Stomach smooth muscle (tissue), 2 donors: ENCODE measurements at regions not wholly inside any gene's neighbourhood (a gene's known extent, or its start where the extent isn't known, plus 50 kb on each side); places are given as distances from the start of the nearest gene placed in this dataset.

Experiments
- H3K27ac ChIP-seq: one replicate; pipeline ENCODE4 v1.7.0; 2013; ENCODE audit warnings: mild to moderate bottlenecking, low read length, inconsistent platforms
- H3K27me3 ChIP-seq, 2 donors: one replicate each; pipeline ENCODE4 v1.7.0; 2013; ENCODE audit warnings: low read length in 2 of 2; ENCODE audit not compliant: insufficient read depth in 2 of 2, control insufficient read depth in 1 of 2
- H3K36me3 ChIP-seq, 2 donors: one replicate each; pipeline ENCODE4 v1.7.0; 2013; ENCODE audit warnings: low read length in 2 of 2; ENCODE audit not compliant: control insufficient read depth in 2 of 2, insufficient read depth in 2 of 2
- H3K4me1 ChIP-seq: one replicate; pipeline ENCODE4 v1.7.0; 2013; ENCODE audit warnings: low read length; ENCODE audit not compliant: control insufficient read depth, insufficient read depth
- H3K4me3 ChIP-seq, 2 donors: one replicate each; pipeline ENCODE4 v1.7.0; 2013; ENCODE audit warnings: low read length in 2 of 2
- H3K9ac ChIP-seq, 2 donors: one replicate each; pipeline ENCODE4 v1.7.0; 2013; ENCODE audit warnings: low read length in 2 of 2, mild to moderate bottlenecking in 1 of 2
- H3K9me3 ChIP-seq, 2 donors: one replicate each; pipeline ENCODE4 v1.7.0; 2013; ENCODE audit warnings: low read length in 2 of 2; ENCODE audit not compliant: control insufficient read depth in 2 of 2
- donor health status: healthy.
- donor health status: Pancreatic carcinoma.

DNA sequence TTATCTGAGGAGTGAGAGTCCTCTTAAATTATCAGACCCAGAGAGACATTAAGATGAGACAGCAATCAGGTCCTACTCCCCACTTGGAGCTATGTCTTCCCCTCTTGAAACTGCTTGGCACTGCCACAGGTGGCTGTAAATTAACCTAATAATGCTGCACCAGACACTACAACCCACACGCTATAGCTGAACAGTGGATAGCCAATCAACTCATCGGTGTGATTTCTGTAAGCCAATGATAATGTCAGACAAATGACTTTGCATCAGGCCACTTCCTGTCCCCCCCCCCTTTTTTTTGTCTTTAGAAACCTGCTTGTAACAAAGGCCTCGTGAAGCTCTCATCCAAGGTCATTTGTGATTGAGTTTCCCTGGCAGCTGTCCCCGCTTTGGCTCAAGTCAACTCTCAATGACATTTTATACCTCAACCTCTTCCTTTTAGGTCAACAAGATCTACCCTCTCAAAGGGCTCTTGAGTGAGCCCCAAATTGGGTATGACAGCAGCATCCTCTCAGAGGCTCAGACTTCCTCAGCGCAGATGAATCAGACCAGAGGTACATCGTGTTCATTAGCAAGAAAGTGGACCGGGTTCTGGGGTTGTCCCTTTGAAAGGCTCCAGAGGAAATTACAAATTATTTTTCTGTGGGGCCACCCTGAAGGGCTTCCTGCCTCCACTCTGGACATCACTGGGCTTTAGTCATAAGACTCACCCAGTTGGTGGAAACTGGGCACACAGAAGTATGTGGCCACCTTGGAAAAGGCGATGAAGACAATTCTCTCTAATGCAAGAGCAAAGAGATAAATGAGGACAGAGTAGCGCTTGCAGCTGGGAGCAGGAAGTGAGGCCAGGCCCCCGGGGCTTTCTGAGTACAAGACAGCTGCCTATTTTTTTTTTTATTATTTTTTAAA lies 73.6 kb downstream of the COPS8 start:
- peaks cover 35% of the 10 kb centered on the region for H3K4me1 ChIP-seq
- H3K27me3 ChIP-seq = no peaks in the 10 kb centered on the region
- H3K4me3 ChIP-seq = no peak overlapping the region
- peak overlapping the region; percentile 46 for H3K27ac ChIP-seq
- H3K36me3 ChIP-seq = no peaks in the 10 kb centered on the region
- no peak overlapping the region for H3K9ac ChIP-seq
- no peaks in the 10 kb centered on the region for H3K9me3 ChIP-seq

DNA sequence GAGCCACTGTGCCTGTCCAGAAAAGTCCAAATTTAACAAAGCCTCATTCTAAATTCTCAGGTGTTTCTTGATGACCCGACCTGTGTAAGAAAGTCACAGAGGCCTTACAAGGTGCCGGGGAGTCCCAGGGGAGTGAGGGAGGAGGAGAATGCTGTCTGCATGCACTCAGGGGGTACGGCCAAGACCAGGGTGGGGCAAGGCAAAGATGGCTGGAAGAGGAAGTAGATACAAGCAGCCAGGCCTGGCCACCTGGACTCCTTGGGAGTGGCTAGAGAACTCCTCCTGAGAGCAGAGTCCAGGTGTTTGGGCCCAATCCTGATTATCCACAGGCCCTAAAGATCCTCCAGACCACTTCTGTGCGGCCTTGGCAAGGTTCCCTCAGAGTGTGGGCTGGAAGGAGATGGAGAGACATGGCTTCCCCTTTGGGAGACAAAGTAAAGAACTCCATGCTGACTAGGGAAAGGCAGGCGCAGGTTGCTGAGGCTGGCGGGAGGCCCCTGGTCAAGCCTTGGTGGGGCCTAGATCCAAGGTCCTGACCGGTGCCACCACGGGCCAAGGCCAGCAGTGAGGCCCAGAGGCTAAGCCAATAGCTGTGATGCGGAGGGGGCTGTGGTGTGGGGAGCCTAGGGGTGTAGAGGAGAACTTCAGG lies 74.7 kb downstream of the COPS8 start:
- Histone ChIP-seq H3K27me3 (no peaks in the 10 kb centered on the region), H3K36me3 (no peaks in the 10 kb centered on the region), H3K9me3 (no peaks in the 10 kb centered on the region), H3K4me1 (peaks cover 28% of the 10 kb centered on the region), H3K9ac (no peak overlapping the region), H3K27ac (peak overlapping the region; percentile 67), H3K4me3 (no peak overlapping the region)

DNA sequence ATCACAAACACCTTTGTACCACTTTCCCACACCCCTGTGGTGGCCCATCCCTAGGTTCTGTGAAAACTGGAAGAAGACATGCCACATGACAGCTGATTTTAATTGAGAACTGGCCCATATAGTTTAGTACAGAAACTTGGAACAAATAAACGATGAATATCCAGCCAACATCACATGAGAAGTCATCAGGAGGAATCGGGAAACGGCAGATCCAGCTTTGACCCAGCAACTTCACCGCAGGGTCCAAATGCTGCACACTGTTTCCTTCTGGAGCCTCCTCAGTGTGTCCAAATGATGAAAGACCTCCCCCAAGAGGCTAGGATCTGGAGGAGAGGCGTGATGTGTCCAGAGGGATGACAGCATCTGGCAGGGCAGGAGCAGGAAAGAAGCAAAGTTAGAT lies 75.5 kb downstream of the COPS8 start:
- Histone ChIP-seq H3K9ac (no peak overlapping the region), H3K27ac (peak overlapping the region; percentile 67), H3K4me3 (no peak overlapping the region), H3K9me3 (no peaks in the 10 kb centered on the region), H3K27me3 (no peaks in the 10 kb centered on the region), H3K36me3 (no peaks in the 10 kb centered on the region), H3K4me1 (peaks cover 26% of the 10 kb centered on the region)

DNA sequence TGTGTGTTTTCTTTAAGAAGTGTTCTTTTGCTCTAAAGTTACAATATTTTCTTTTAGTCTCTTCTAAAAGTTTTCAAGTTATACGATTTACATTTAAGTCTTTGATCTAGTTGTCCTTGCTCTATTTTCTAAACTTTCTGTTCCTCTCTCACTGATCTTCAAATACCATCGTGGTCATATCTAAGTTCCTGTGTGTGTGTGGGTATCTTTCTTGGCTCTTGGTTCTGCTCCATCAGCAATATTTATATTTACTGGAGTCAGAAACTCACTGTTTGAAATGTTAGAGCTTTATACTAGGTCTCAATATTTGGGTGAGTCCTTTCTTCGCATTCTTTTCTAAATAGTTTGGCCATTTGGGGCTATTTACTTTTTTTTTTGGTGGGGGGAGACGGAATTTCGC lies 77.3 kb downstream of the COPS8 start:
- Histone ChIP-seq H3K4me3 (no peak overlapping the region), H3K9ac (no peak overlapping the region), H3K27ac (no peak overlapping the region), H3K4me1 (peaks cover 14% of the 10 kb centered on the region), H3K9me3 (no peaks in the 10 kb centered on the region), H3K36me3 (no peaks in the 10 kb centered on the region), H3K27me3 (no peaks in the 10 kb centered on the region)

DNA sequence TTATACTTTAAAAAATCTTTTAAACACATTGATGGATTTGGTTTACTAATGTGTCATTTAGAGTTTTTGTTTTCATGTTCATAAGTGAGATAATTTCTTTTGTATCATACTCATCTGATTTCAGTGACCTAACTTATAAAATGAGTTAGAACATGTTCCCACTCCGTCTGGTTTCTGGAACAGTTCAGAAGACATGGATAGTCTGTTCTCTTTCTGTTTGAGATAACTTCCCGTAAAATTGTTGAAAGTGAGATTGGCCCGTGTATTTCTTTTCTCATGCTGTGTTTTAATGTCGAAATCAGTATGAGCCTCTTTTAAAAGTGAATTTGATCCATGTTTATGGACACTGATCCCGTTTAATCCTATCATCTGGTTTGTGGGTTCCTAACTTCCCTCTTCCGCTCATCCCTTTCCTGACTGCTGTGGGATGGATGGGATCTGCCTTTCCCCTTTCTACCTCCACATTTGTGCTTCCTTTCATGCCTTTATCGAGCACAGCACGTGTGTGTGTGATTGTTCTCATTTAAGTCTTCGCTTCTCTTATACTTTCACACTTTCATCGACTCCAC lies 78.9 kb downstream of the COPS8 start:
- Histone ChIP-seq H3K4me1 (peaks cover 12% of the 10 kb centered on the region), H3K9me3 (no peaks in the 10 kb centered on the region), H3K9ac (no peak overlapping the region), H3K4me3 (no peak overlapping the region), H3K36me3 (no peaks in the 10 kb centered on the region), H3K27ac (no peak overlapping the region), H3K27me3 (no peaks in the 10 kb centered on the region)

DNA sequence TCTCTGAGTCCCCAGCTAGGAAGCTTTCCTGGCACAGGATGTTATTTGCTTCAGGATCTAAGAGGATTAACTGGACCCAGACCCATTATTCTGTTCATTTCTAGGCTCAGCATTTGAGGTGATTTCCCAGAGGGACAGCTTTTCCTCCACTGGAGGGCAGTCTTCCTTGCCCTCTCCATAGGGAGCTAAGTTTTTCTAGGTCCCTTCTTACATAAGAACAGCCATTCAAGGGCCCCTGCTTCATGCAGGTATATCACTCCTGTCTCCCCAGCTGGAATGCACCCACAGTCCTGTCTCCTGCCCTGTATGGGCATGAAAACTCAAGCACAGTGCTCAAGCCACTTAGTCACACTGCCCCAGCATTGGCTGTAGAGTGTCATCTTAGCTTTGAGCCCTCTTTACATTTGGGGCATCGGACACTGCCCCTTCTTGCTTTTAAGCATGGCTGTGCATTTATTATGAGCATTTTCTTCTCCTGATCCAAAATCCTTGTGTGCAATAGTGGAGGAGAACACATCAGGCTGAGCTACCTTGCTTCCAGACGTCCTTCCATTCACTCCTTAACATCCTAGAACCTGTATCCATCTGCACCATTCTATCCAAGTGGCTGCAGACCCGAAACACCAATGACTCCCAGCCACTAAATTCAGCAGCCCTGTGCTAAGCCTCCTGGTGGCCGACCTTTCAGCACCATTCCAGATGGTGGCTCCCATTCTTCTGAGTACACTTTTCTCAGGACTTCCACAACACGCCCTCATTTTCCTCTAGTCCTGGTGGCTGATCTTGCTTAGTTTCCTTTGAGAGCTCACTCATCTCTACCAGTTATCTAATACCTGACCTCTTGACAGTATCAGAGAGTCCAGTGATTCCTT lies 80.0 kb downstream of the COPS8 start:
- peaks cover 12% of the 10 kb centered on the region for H3K4me1 ChIP-seq
- no peaks in the 10 kb centered on the region for H3K9me3 ChIP-seq
- no peak overlapping the region for H3K4me3 ChIP-seq
- no peaks in the 10 kb centered on the region for H3K36me3 ChIP-seq
- H3K27ac ChIP-seq = peak overlapping the region; percentile 37
- H3K9ac ChIP-seq = no peak overlapping the region
- H3K27me3 ChIP-seq = no peaks in the 10 kb centered on the region

DNA sequence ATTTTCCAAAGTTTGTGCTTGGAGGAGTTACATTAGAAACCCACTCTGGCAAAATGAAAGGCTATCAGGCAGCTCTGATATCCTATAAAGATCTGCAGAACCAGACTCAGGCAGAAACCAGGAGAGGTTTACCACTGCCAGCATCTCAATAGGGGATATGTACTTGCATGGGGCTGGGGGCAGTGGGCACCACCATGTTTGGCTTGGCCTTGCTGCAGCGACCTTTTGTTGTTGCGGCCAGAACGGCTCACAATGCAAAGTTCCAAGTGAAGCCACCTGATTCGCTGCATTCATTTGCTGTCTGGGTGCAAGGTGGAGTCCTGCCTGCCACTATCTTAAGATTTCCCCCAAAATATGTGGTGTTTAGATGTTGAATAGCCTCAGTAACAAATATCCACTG lies 81.3 kb downstream of the COPS8 start:
- Histone ChIP-seq H3K9ac (no peak overlapping the region), H3K4me1 (peaks cover 13% of the 10 kb centered on the region), H3K4me3 (no peak overlapping the region), H3K36me3 (no peaks in the 10 kb centered on the region), H3K9me3 (no peaks in the 10 kb centered on the region), H3K27me3 (no peaks in the 10 kb centered on the region), H3K27ac (no peak overlapping the region)

DNA sequence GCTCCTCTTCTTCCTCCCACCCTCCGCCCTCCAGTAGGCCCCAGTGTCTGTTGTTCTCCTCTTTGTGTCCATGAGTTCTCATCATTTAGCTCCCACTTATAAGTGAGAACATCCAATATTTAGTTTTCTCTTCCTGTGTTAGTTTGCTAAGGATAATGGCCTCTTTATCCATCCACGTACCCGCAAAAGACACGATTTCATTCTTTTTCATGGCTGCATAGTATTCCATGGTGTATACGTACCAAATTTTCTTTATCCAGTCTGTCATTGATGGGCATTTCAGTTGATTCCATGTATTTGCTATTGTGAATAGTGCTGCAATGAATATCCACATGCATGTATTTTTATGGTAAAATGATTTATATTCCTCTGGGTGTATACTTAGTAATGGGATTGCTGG lies 82.2 kb downstream of the COPS8 start:
- peaks cover 13% of the 10 kb centered on the region for H3K4me1 ChIP-seq
- no peak overlapping the region for H3K4me3 ChIP-seq
- H3K27me3 ChIP-seq = no peaks in the 10 kb centered on the region
- no peak overlapping the region for H3K9ac ChIP-seq
- no peaks in the 10 kb centered on the region for H3K36me3 ChIP-seq
- H3K27ac ChIP-seq = no peak overlapping the region
- no peaks in the 10 kb centered on the region for H3K9me3 ChIP-seq

DNA sequence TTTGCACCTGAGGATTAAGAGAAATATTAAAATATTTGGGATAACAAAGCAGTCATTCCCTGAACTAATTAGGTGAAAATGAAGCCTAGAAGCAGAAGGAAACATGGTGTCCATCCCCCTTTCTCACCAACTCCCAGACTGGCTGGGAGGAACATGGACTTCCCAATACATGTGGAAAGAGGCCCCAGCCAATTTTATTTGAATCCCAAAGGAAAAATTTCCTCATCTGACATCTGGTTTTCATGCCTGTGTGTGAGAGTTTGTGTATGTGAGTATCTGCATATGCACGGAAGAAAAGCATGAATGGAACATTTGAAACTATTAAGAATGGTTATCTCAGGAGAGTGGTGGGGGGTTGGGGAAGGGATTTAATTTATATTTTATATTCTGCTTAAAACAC lies 84.3 kb downstream of the COPS8 start:
- Histone ChIP-seq H3K9me3 (no peaks in the 10 kb centered on the region), H3K27me3 (no peaks in the 10 kb centered on the region), H3K27ac (no peak overlapping the region), H3K4me3 (no peak overlapping the region), H3K36me3 (no peaks in the 10 kb centered on the region), H3K9ac (no peak overlapping the region), H3K4me1 (peaks cover 13% of the 10 kb centered on the region)

DNA sequence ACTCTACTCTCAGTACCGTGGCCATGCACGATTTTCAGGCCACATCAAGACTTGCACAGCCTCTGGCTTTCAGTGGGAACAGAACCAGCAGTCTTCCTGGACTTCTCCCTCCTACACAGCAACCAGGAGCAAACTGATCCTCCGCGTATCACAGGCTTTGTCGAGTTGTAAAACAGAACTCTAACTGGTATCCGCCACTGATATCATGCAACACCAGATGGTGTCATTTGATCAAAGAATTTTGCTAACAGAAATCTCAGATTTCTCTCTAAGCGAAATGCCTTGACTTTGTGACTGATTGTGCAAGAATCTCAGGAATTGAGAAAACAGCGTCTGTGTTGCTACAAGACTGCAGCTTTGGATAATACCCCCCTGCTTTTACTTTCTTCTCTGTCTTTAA lies 85.7 kb downstream of the COPS8 start:
- Histone ChIP-seq H3K36me3 (no peaks in the 10 kb centered on the region), H3K9ac (peak overlapping the region; percentile 3 to 58), H3K27me3 (no peaks in the 10 kb centered on the region), H3K27ac (peak overlapping the region; percentile 58), H3K4me3 (peak overlapping the region; percentile 29 to 63), H3K4me1 (peaks cover 6% of the 10 kb centered on the region), H3K9me3 (no peaks in the 10 kb centered on the region)
